ENCODE measurements at regions not wholly inside any gene's neighbourhood (a gene's known extent, or its start where the extent isn't known, plus 50 kb on each side); places are given as distances from the start of the nearest gene placed in this dataset.
"Not testable (repeated sequence)": the region's sequence is repeated elsewhere in the genome, so short reads cannot be mapped to it uniquely, and the experiment has no call there.

DNA sequence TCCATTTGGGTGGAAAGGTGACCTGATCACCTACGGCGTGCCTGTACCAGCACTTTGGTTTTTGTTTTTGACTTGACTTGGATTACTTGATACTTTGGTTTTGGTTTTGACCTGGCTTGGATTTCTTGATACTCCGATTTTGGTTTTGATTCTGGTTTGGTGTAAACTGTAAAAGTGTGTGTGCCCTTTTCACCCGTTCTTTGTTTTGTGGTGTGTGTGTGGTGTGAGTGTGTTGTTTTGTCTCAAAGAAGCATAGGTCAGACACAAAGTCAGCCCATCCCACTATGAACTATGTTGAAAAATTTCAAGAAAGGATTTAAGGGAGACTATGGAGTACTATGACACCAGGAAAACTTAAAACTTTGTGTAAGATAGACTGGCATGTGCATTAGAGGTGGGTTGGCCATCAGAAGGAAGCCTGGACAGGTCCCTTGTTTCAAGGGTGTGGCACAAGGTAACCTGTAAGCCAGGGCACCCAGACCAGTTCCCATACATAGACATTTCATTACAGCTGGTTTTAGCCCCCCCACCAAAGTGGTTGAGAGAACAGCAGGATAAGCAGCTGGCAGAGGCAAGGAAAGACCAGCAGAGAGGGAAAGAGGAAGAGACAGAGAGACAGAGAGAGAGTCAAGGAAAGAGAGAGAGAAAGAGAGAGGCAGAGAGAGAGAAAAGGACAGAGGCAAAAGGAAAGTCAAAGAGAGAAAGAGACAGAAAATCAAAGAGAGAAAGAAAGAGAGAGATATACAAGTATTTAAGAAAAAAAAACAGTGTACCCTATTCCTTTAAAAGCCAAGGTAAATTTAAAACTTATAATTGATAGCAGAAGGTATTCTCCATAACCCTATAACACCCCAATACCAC is 187.9 kb upstream of the NDUFV2 start:
- intact Hi-C loops (cut with DNase I, micrococcal nuclease); H3K4me3 Mint-ChIP-seq; H3K27me3 Mint-ChIP-seq; ATAC-seq (ENCODE audit: poor library complexity); H3K27ac Mint-ChIP-seq; H3K9me3 ChIP-seq (ENCODE audit: control insufficient read depth in 1 of 2, insufficient read depth in 1 of 2, low read length in 2 of 2); H3K36me3 ChIP-seq (ENCODE audit: insufficient read depth, low read length); H3K27me3 ChIP-seq (ENCODE audit: control insufficient read depth in 1 of 2, insufficient read depth in 2 of 2, low read length in 2 of 2); H3K4me1 Mint-ChIP-seq (ENCODE audit: low read depth); DNase-seq; H3K4me3 ChIP-seq (ENCODE audit: low read length); H3K9me3 Mint-ChIP-seq; H3K36me3 Mint-ChIP-seq (ENCODE audit: low read depth); CTCF ChIA-PET; H3K4me1 ChIP-seq (ENCODE audit: insufficient read depth, low read length); POLR2A ChIA-PET; H3K27ac ChIP-seq (ENCODE audit: low read depth in 1 of 2, low read length in 2 of 2): not testable (repeated sequence)

DNA sequence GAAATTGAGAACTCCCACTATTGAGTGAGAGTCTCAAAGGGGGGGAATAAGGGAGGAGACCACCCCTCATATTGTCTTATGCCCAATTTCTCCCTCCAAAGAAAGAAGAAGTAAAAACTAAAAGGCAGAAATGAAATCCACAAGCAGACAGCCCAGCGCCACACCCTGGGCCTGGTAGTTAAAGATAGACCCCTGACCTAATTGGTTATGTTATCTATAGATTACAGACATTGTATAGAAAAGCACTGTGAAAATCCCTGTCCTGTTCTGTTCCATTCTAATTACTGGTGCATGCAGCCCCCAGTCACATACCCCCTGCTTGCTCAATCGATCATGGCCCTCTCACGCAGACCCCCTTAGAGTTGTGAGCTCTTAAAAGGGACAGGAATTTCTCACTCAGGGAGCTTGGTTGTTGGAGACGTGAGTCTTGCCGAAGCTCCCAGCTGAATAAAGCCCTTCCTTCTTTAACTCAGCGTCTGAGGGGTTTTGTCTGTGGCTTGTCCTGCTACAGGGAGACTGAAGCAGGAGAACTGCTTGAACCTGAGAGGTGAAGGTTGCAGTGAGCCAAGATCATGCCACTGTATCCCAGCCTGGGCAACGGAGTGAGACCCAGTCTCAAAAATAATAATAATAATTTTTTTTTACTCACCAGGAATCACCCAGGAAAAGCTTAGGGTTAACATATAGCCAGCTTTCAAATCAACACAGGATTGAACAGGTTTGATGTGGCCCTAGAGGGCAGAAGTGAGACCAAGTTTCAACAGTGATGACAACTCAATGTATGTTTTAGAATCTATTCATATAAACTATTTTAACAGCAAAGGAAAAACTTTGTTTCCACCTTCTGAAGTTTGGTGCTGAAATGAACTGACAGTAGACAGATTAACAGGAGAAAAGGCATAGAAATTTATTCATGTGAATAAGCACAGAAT is 181.4 kb upstream of the NDUFV2 start:
- H3K4me3 Mint-ChIP-seq; CTCF ChIA-PET; H3K9me3 ChIP-seq (ENCODE audit: control insufficient read depth in 1 of 2, insufficient read depth in 1 of 2, low read length in 2 of 2); H3K4me1 Mint-ChIP-seq (ENCODE audit: low read depth); H3K27me3 ChIP-seq (ENCODE audit: control insufficient read depth in 1 of 2, insufficient read depth in 2 of 2, low read length in 2 of 2); POLR2A ChIA-PET; ATAC-seq (ENCODE audit: poor library complexity); DNase-seq; intact Hi-C loops (cut with DNase I, micrococcal nuclease); H3K36me3 Mint-ChIP-seq (ENCODE audit: low read depth); H3K4me3 ChIP-seq (ENCODE audit: low read length); H3K4me1 ChIP-seq (ENCODE audit: insufficient read depth, low read length); H3K27ac Mint-ChIP-seq; H3K36me3 ChIP-seq (ENCODE audit: insufficient read depth, low read length); H3K27ac ChIP-seq (ENCODE audit: low read depth in 1 of 2, low read length in 2 of 2); H3K27me3 Mint-ChIP-seq; H3K9me3 Mint-ChIP-seq: not testable (repeated sequence)

DNA sequence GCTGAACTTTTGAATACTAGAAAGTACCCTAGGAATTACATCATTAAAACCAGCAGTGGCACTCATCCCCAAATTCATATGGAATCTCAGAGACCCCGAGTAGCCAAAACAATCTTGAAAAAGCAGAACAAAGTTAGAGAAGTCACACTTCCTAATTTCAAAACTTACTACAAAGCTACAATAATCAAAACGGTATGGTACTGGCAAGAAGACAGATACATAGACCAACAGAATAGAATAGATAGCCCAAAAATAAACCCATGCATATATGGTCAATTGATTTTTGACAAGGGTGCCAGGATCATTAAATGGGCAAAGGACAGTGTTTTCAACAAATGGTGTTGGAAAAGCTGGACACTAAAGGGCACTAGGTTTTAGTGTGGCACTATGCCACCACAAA is 176.0 kb upstream of the NDUFV2 start:
- H3K4me3 ChIP-seq (ENCODE audit: low read length), result no peak overlapping the region
- Mint-ChIP-seq H3K9me3 (peaks cover 16% of the 10 kb centered on the region), H3K4me3 (no peak overlapping the region), H3K27me3 (peaks cover 4% of the 10 kb centered on the region), H3K36me3 (ENCODE audit: low read depth) (no peaks in the 10 kb centered on the region), H3K4me1 (ENCODE audit: low read depth) (no peaks in the 10 kb centered on the region), H3K27ac (no peak overlapping the region)
- ChIA-PET CTCF (no interaction called here), POLR2A (no interaction called here)
- TF ChIP-seq, protein P1, sequence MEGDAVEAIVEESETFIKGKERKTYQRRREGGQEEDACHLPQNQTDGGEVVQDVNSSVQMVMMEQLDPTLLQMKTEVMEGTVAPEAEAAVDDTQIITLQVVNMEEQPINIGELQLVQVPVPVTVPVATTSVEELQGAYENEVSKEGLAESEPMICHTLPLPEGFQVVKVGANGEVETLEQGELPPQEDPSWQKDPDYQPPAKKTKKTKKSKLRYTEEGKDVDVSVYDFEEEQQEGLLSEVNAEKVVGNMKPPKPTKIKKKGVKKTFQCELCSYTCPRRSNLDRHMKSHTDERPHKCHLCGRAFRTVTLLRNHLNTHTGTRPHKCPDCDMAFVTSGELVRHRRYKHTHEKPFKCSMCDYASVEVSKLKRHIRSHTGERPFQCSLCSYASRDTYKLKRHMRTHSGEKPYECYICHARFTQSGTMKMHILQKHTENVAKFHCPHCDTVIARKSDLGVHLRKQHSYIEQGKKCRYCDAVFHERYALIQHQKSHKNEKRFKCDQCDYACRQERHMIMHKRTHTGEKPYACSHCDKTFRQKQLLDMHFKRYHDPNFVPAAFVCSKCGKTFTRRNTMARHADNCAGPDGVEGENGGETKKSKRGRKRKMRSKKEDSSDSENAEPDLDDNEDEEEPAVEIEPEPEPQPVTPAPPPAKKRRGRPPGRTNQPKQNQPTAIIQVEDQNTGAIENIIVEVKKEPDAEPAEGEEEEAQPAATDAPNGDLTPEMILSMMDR (IDR thresholded peaks at IDR 0.05), result no peak
- DNase-seq (no peak), ATAC-seq (ENCODE audit: poor library complexity) (no peak)
- intact Hi-C loops (cut with DNase I, micrococcal nuclease), result no loop called here
- H3K27ac ChIP-seq (ENCODE audit: low read depth in 1 of 2, low read length in 2 of 2), result no peak overlapping the region
- no peaks in the 10 kb centered on the region for H3K36me3 ChIP-seq (ENCODE audit: insufficient read depth, low read length)
- no peaks in the 10 kb centered on the region for H3K4me1 ChIP-seq (ENCODE audit: insufficient read depth, low read length)
- peaks cover 0 to 3% of the 10 kb centered on the region in 2 experiments for H3K27me3 ChIP-seq (ENCODE audit: control insufficient read depth in 1 of 2, insufficient read depth in 2 of 2, low read length in 2 of 2)
- H3K9me3 ChIP-seq (ENCODE audit: control insufficient read depth in 1 of 2, insufficient read depth in 1 of 2, low read length in 2 of 2), result peaks cover 11 to 17% of the 10 kb centered on the region in 2 experiments

- TF ChIP-seq, protein P1 (IDR thresholded peaks at IDR 0.05), result no peak
- Histone ChIP-seq H3K27me3 (ENCODE audit: control insufficient read depth in 1 of 2, insufficient read depth in 2 of 2, low read length in 2 of 2) (peaks cover 0 to 3% of the 10 kb centered on the region in 2 experiments), H3K36me3 (ENCODE audit: insufficient read depth, low read length) (no peaks in the 10 kb centered on the region), H3K4me1 (ENCODE audit: insufficient read depth, low read length) (no peaks in the 10 kb centered on the region), H3K27ac (ENCODE audit: low read depth in 1 of 2, low read length in 2 of 2) (no peak overlapping the region), H3K4me3 (ENCODE audit: low read length) (no peak overlapping the region), H3K9me3 (ENCODE audit: control insufficient read depth in 1 of 2, insufficient read depth in 1 of 2, low read length in 2 of 2) (peaks cover 11 to 17% of the 10 kb centered on the region in 2 experiments)
- no peak overlapping the region for H3K4me3 Mint-ChIP-seq
- ChIA-PET POLR2A (no interaction called here), CTCF (no interaction called here)
- no peak for ATAC-seq (ENCODE audit: poor library complexity)
- no peaks in the 10 kb centered on the region for H3K36me3 Mint-ChIP-seq (ENCODE audit: low read depth)
- intact Hi-C loops (cut with DNase I, micrococcal nuclease), result no loop called here
- no peaks in the 10 kb centered on the region for H3K4me1 Mint-ChIP-seq (ENCODE audit: low read depth)
- no peak for DNase-seq
- H3K27ac Mint-ChIP-seq, result no peak overlapping the region
- peaks cover 16% of the 10 kb centered on the region for H3K9me3 Mint-ChIP-seq
- peaks cover 13% of the 10 kb centered on the region for H3K27me3 Mint-ChIP-seq
Measured at GRCh38 chr18:8928044-8928443, 174.5 kb upstream of the NDUFV2 start.
